Erythroblast (primary cell): ENCODE measurements at regions not wholly inside any gene's neighbourhood (a gene's known extent, or its start where the extent isn't known, plus 50 kb on each side); places are given as distances from the start of the nearest gene placed in this dataset.

Experiments used
- GATA1 ChIP-seq: IDR thresholded peaks from 2 replicates; pipeline ENCODE4 v1.6.1; 2011; ENCODE audit warnings: low read depth, mild to moderate bottlenecking, control low read depth, low read length, moderate library complexity
- POLR2A ChIP-seq: IDR thresholded peaks from 2 replicates; pipeline ENCODE4 v1.6.1; 2011; ENCODE audit warnings: mild to moderate bottlenecking, low read length

DNA sequence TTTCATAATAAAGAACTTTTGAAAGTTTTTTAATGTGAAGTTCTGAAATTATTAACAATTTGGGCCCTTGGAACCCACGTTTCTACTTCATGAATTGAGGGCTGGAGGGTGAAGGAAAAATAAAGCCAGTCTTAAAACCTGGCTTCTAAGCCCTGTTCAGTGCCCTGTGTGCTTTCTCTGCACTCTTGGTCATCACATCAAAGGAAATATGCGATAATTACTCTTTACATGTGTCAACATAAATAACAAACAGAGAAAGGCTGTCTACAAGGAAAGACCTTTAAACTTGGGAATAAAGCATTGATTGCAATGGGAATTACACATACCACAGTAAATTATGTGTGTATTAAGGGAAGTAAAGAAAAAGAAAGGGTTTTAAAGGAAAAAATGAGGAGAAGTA is 150.7 kb upstream of the KLF7 start:
- TF ChIP-seq POLR2A (no peak), GATA1 (no peak)
